HL-60 (cell line): ENCODE measurements at regions not wholly inside any gene's neighbourhood (a gene's known extent, or its start where the extent isn't known, plus 50 kb on each side); places are given as distances from the start of the nearest gene placed in this dataset.

ENCODE experiments used
- DNase-seq, 2 experiments: peaks; one replicate each; pipeline ENCODE4 v3.0.0-alpha.2; 2010 to 2020; ENCODE audit warnings: low read depth in 1 of 2, low spot score in 1 of 2
- H3K27ac ChIP-seq: fragments of 250-450 bp; sonication (Bioruptor Pico); replicated peaks from 2 replicates; pipeline ENCODE4 v1.5.1; 2020; ENCODE audit warnings: mild to moderate bottlenecking, moderate library complexity
- H3K27me3 ChIP-seq: fragments of 250-450 bp; sonication (Bioruptor Pico); 2 replicates; pipeline ENCODE4 v1.5.1; 2021; ENCODE audit warnings: mild to moderate bottlenecking, moderate library complexity; ENCODE audit not compliant: insufficient read depth, poor library complexity, severe bottlenecking
- H3K4me3 ChIP-seq: replicated peaks from 2 replicates; pipeline ENCODE4 v1.5.1; 2011; ENCODE audit warnings: mild to moderate bottlenecking, control low read depth, low read length; ENCODE audit not compliant: insufficient read depth
- GABPA ChIP-seq: IDR thresholded peaks from 2 replicates; pipeline ENCODE4 v1.6.1; 2012; ENCODE audit warnings: low read depth
- POLR2AphosphoS5 ChIP-seq: IDR thresholded peaks from 2 replicates; pipeline ENCODE4 v1.6.1; 2012; ENCODE audit warnings: low read depth
- REST ChIP-seq: IDR thresholded peaks from 2 replicates; pipeline ENCODE4 v1.6.1; 2012; ENCODE audit warnings: low read depth; ENCODE audit not compliant: insufficient replicate concordance
- SPI1 ChIP-seq: IDR thresholded peaks from 2 replicates; pipeline ENCODE4 v1.6.1; 2012; ENCODE audit warnings: low read depth, mild to moderate bottlenecking, borderline replicate concordance
- TF ChIP-seq, protein P1 (sequence below): IDR thresholded peaks from one replicate; pipeline ENCODE4 v1.5.1; 2011; ENCODE audit warnings: low read length, control low read depth, inconsistent platforms; ENCODE audit not compliant: insufficient read depth

DNA sequence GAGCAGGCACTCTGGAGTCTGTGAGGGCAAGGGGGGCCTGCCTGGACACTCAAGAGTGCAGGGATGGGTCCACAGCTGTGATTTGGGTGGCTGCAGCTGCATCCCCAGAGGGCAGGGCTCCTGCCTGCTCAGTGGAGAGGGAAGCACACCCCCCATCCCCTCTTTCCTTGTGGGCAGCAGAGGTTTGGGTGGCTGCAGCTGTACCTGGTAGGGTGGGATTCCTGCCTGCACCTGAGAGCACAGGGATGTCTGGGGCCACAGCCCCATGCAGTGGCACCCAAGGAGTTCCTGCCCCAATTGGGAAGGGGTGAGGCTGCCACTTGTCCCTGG lies 605.4 kb upstream of the FAM174A start:
- H3K4me3 ChIP-seq = no peak overlapping the region
- TF ChIP-seq REST (no peak), GABPA (no peak), POLR2AphosphoS5 (no peak), SPI1 (no peak)
- TF ChIP-seq, protein P1, sequence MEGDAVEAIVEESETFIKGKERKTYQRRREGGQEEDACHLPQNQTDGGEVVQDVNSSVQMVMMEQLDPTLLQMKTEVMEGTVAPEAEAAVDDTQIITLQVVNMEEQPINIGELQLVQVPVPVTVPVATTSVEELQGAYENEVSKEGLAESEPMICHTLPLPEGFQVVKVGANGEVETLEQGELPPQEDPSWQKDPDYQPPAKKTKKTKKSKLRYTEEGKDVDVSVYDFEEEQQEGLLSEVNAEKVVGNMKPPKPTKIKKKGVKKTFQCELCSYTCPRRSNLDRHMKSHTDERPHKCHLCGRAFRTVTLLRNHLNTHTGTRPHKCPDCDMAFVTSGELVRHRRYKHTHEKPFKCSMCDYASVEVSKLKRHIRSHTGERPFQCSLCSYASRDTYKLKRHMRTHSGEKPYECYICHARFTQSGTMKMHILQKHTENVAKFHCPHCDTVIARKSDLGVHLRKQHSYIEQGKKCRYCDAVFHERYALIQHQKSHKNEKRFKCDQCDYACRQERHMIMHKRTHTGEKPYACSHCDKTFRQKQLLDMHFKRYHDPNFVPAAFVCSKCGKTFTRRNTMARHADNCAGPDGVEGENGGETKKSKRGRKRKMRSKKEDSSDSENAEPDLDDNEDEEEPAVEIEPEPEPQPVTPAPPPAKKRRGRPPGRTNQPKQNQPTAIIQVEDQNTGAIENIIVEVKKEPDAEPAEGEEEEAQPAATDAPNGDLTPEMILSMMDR = no peak
- H3K27ac ChIP-seq = no peak overlapping the region
- DNase-seq = no peak
- no peaks in the 10 kb centered on the region for H3K27me3 ChIP-seq

DNA sequence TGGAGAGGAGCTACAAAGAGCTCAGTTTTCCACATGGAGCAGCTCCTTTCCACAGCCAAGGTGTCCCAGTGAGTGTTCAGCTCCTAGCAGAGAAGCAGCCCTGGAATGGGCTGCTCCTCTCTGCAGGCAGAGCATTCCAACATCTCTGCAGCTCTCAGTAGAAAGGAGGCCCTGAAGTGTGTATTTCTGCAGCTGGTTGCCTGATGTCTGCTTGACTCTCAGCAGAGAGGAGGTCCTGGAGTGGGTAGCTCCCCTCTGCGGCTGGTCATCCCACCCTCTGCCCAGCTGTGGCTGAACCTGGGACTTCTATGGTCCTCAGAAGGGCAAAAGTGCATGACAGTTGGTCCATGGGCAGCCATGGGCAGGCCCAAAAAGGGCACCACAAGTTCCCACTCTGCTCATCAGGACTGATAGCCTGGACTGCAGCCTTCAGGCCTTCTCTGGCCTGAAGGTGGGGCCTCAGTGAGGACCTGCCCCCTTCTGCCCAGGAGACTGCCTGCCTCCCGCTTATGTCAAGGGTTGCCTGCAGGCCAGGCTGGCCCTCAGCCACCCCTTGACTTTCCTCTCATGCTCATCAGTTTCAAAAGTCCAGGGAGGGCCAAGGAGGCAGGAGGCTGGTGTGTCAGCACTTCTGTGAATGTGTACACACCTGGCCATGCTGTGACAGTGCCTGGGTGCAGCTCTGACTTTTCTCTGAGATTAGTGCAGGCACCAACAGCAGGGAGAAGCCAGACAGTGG lies 605.9 kb upstream of the FAM174A start:
- no peaks in the 10 kb centered on the region for H3K27me3 ChIP-seq
- no peak for TF ChIP-seq SPI1
- no peak for TF ChIP-seq POLR2AphosphoS5
- TF ChIP-seq, protein P1 = no peak
- no peak for TF ChIP-seq GABPA
- TF ChIP-seq REST = no peak
- no peak for DNase-seq
- H3K4me3 ChIP-seq = no peak overlapping the region
- no peak overlapping the region for H3K27ac ChIP-seq

DNA sequence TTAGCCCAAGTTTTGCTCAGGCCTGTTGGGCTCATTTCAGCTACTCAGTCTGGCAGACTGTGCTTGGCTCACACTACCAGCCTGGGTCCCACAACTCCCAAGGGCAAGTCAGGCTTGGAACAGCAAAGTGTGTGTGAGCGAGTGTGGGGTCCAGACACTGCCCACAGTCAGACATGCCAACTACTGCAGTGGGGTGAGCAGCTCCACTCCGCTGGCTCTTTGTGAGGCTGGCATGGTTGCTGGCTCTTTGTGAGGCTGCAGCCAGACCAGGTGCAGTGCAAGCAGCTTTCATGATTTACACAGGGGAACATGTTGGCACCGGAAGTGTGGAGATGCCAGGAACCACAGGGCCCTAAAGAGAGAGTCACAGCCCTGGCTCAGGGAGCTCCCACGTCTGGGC lies 606.7 kb upstream of the FAM174A start:
- Histone ChIP-seq H3K27me3 (no peaks in the 10 kb centered on the region), H3K4me3 (no peak overlapping the region), H3K27ac (no peak overlapping the region)
- DNase-seq = no peak
- TF ChIP-seq SPI1 (no peak), POLR2AphosphoS5 (no peak), REST (no peak), GABPA (no peak)
- TF ChIP-seq, protein P1 = no peak
